OCI-LY7 (cell line): ENCODE measurements at regions not wholly inside any gene's neighbourhood (a gene's known extent, or its start where the extent isn't known, plus 50 kb on each side); places are given as distances from the start of the nearest gene placed in this dataset.
"Not testable (repeated sequence)": the region's sequence is repeated elsewhere in the genome, so short reads cannot be mapped to it uniquely, and the experiment has no call there.

Experiments used
- BruUV-seq: library from RNA; stranded (reverse); fragments of 400-500 nt; replicated peaks from 2 replicates; lab custom pipeline; 2021; lab: Mats Ljungman, UMichigan
- CTCF ChIA-PET: fragments of 300-600 bp; sonication (Branson Sonifier 250); formaldehyde crosslinking; loops from one replicate; lab custom pipeline; 2022; ENCODE audit warnings: antibody characterized with exemption; ENCODE audit not compliant: unreplicated experiment; lab: Charles Lee
- POLR2A ChIA-PET: fragments of 300-600 bp; sonication (Branson Sonifier 250); formaldehyde crosslinking; loops from one replicate; lab custom pipeline; 2022; ENCODE audit warnings: antibody characterized with exemption; lab: Charles Lee
- DNase-seq: peaks from one replicate; pipeline ENCODE4 v3.0.0-alpha.2; 2015; ENCODE audit warnings: low spot score
- H2AFZ ChIP-seq: fragments of 200-600 bp; sonication (generic), shearing (Covaris generic); 2 replicates; pipeline ENCODE4 v1.6.1; 2014; ENCODE audit warnings: mild to moderate bottlenecking, antibody characterized with exemption, low read length, moderate library complexity
- H3K27ac ChIP-seq: fragments of 200-600 bp; sonication (generic); 2 replicates; pipeline ENCODE4 v1.5.1; 2014; ENCODE audit warnings: mixed run types, low read depth, mild to moderate bottlenecking, moderate library complexity, low read length, inconsistent platforms; ENCODE audit not compliant: poor library complexity, severe bottlenecking
- H3K36me3 ChIP-seq: fragments of 200-600 bp; sonication (generic); 2 replicates; pipeline ENCODE4 v1.6.1; 2014; ENCODE audit warnings: mild to moderate bottlenecking, antibody characterized with exemption, low read length, moderate library complexity, mixed read lengths; ENCODE audit not compliant: insufficient read depth
- H3K4me1 ChIP-seq: fragments of 200-600 bp; sonication (generic); 2 replicates; pipeline ENCODE4 v1.5.1; 2014; ENCODE audit warnings: mild to moderate bottlenecking, low read length; ENCODE audit not compliant: insufficient read depth, poor library complexity, severe bottlenecking
- H3K4me2 ChIP-seq: fragments of 200-600 bp; sonication (generic); 2 replicates; pipeline ENCODE4 v1.6.1; 2014; ENCODE audit warnings: mild to moderate bottlenecking, low read length
- H3K4me3 ChIP-seq: fragments of 200-600 bp; sonication (generic); 2 replicates; pipeline ENCODE4 v1.5.1; 2014; ENCODE audit warnings: mild to moderate bottlenecking, low read depth, low read length; ENCODE audit not compliant: poor library complexity, severe bottlenecking
- H3K79me2 ChIP-seq: fragments of 200-600 bp; sonication (generic); 2 replicates; pipeline ENCODE4 v1.6.1; 2016; ENCODE audit warnings: low read depth, mild to moderate bottlenecking, low read length, moderate library complexity, mixed read lengths; ENCODE audit not compliant: insufficient read depth
- H3K9me2 ChIP-seq: fragments of 200-600 bp; sonication (generic); 2 replicates; pipeline ENCODE4 v1.6.1; 2016; ENCODE audit warnings: mild to moderate bottlenecking, low read length, mixed read lengths; ENCODE audit not compliant: insufficient read depth
- H3K9me3 ChIP-seq: fragments of 200-600 bp; sonication (generic); 2 replicates; pipeline ENCODE4 v1.6.1; 2014; ENCODE audit warnings: mild to moderate bottlenecking, mixed run types, low read length, mixed read lengths
- H4K20me1 ChIP-seq: fragments of 200-600 bp; sonication (generic); 2 replicates; pipeline ENCODE4 v1.6.1; 2014; ENCODE audit warnings: mild to moderate bottlenecking, antibody characterized with exemption, low read length, moderate library complexity, mixed read lengths; ENCODE audit not compliant: insufficient read depth
- CTCF ChIP-seq: fragments of 200-600 bp; sonication (generic); conservative IDR thresholded peaks from 2 replicates; pipeline ENCODE4 v1.5.1; 2014; ENCODE audit warnings: mild to moderate bottlenecking, antibody characterized with exemption, low read length, moderate library complexity, mixed read lengths
- EZH2phosphoT487 ChIP-seq: fragments of 200-600 bp; sonication (generic); IDR thresholded peaks from 2 replicates; pipeline ENCODE4 v1.6.1; 2018; ENCODE audit warnings: low read depth, borderline replicate concordance, mild to moderate bottlenecking, mixed run types, antibody characterized with exemption, low read length, moderate library complexity, mixed read lengths
- intact Hi-C: fragments of 100-400 bp; cut with micrococcal nuclease; formaldehyde crosslinking; loops from one replicate; pipeline ENCODE4 v1.10.0; 2022; ENCODE audit not compliant: unreplicated experiment

GRCh38 chr6:95742767-95743289, 165.5 kb downstream of the MANEA start:
- ChIA-PET POLR2A (no interaction called here), CTCF (no interaction called here)
- no TSS peak for BruUV-seq
- H3K4me2 ChIP-seq = no peak overlapping the region
- H3K79me2 ChIP-seq = no peaks in the 10 kb centered on the region; the same call in 1 of the 2 replicates
- DNase-seq = no peak
- H4K20me1 ChIP-seq = no peaks in the 10 kb centered on the region
- H3K9me3 ChIP-seq = no peaks in the 10 kb centered on the region
- H3K4me3 ChIP-seq = no peak overlapping the region
- no peak overlapping the region for H2AFZ ChIP-seq
- H3K9me2 ChIP-seq = no peaks in the 10 kb centered on the region
- intact Hi-C loops = no loop called here
- no peak overlapping the region for H3K27ac ChIP-seq
- no peaks in the 10 kb centered on the region for H3K4me1 ChIP-seq
- TF ChIP-seq CTCF = no peak
- TF ChIP-seq EZH2phosphoT487 = no peak
- H3K36me3 ChIP-seq = no peaks in the 10 kb centered on the region

GRCh38 chr6:95743591-95743990, 166.3 kb downstream of the MANEA start:
- ChIA-PET POLR2A (no interaction called here), CTCF (no interaction called here)
- Histone ChIP-seq H3K79me2 (no peaks in the 10 kb centered on the region; the same call in 1 of the 2 replicates), H3K4me1 (no peaks in the 10 kb centered on the region), H2AFZ (no peak overlapping the region), H4K20me1 (no peaks in the 10 kb centered on the region), H3K9me3 (no peaks in the 10 kb centered on the region), H3K9me2 (no peaks in the 10 kb centered on the region), H3K27ac (no peak overlapping the region), H3K4me2 (no peak overlapping the region), H3K4me3 (no peak overlapping the region), H3K36me3 (no peaks in the 10 kb centered on the region)
- intact Hi-C loops = no loop called here
- TF ChIP-seq EZH2phosphoT487 (no peak), CTCF (no peak)
- DNase-seq = no peak
- no TSS peak for BruUV-seq

DNA sequence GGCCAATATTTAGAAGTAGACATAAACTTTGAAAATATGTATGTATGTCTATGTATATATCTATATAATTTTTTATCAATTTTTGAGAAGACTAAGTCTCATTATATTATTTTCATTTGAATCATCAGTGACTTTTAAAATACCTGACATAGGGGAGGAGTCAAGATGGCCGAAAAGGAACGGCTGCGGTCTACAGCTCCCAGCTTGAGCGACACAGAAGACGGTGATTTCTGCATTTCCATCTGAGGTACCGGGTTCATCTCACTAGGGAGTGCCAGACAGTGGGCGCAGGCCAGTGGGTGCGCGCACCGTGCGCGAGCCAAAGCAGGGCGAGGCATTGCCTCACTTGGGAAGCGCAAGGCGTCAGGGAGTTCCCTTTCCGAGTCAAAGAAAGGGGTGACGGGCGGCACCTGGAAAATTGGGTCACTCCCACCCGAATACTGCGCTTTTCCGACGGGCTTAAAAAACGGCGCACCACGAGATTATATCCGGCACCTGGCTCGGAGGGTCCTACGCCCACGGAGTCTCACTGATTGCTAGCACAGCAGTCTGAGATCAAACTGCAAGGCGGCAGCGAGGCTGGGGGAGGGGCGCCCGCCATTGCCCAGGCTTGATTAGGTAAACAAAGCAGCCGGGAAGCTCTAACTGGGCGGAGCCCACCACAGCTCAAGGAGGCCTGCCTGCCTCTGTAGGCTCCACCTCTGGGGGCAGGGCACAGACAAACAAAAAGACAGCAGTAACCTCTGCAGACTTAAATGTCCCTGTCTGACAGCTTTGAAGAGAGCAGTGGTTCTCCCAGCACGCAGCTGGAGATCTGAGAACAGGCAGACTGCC, 181.1 kb downstream of the MANEA start:
- H2AFZ ChIP-seq, intact Hi-C loops, H3K9me3 ChIP-seq, H3K4me3 ChIP-seq, H3K27ac ChIP-seq, H4K20me1 ChIP-seq, BruUV-seq, H3K4me2 ChIP-seq, DNase-seq, H3K9me2 ChIP-seq, H3K36me3 ChIP-seq, H3K79me2 ChIP-seq, H3K4me1 ChIP-seq, CTCF ChIA-PET: not testable (repeated sequence)
- POLR2A ChIA-PET = interaction anchor here (0.6 kb wide), 2 partner anchors 52 to 405 kb away, joined by 3 to 4 read pairs; no protein-coding TSS in a partner anchor
